Stimulated activated naive CD8-positive, alpha-beta T cell treated with anti-CD3 and anti-CD28 coated beads, Interleukin-15, amount 100 ng/mL, for 72 hours (primary cell): ENCODE measurements at regions not wholly inside any gene's neighbourhood (a gene's known extent, or its start where the extent isn't known, plus 50 kb on each side); places are given as distances from the start of the nearest gene placed in this dataset.

Source experiments
- ATAC-seq: fragments of 150-1000 bp; cut with Tn5 transposase; 2 replicates; pipeline ENCODE4 v1.10.0; 2021; ENCODE audit warnings: mild to moderate bottlenecking, moderate library complexity
- DNase-seq, 2 donors: peaks; one replicate each; pipeline ENCODE4 v3.0.0; 2021 to 2022
- H3K27ac Mint-ChIP-seq, 2 donors: one replicate each; pipeline ENCODE4 v1.8.0; 2022; ENCODE audit warnings: mild to moderate bottlenecking in 2 of 2, mixed read lengths in 2 of 2, moderate library complexity in 2 of 2
- H3K27me3 Mint-ChIP-seq: one replicate; pipeline ENCODE4 v1.8.0; 2022; ENCODE audit warnings: mixed read lengths
- H3K4me1 Mint-ChIP-seq: one replicate; pipeline ENCODE4 v1.8.0; 2022; ENCODE audit warnings: mild to moderate bottlenecking, mixed read lengths
- H3K4me3 Mint-ChIP-seq, 2 donors: one replicate each; pipeline ENCODE4 v1.8.0; 2022; ENCODE audit warnings: mild to moderate bottlenecking in 2 of 2, mixed read lengths in 2 of 2, moderate library complexity in 1 of 2
- H3K9me3 Mint-ChIP-seq, 2 donors: one replicate each; pipeline ENCODE4 v1.8.0; 2022; ENCODE audit warnings: mixed read lengths in 2 of 2

DNA sequence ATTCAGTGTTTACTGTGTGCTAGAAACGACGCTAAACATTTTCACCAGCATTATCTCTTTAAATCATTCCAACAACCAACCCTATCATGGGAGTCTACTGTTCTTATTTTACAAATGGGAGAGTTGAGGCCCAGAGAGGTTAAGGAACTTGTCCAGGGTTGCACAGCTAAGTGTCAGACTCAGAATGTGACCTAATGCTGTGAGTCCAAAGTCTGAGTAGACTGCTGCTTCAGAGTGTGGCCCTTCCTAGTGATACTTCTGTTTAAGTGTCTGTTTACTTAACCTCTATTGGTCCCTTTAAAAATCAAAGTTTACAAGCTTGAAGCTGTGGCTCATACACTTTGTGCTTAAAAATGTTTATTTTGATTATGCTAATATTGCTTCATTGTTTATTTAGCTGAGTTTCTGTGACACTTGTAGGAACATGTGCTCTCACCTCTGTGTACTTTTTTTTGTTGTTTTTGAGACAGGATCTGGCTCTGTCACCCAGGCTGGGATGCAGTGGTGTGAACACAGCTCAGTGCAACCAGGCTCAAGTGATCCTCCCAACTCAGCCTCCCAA lies 84.4 kb upstream of the SYPL1 start:
- no peak overlapping the region for H3K4me3 Mint-ChIP-seq
- peaks cover 48% of the 10 kb centered on the region for H3K27me3 Mint-ChIP-seq
- H3K9me3 Mint-ChIP-seq, result no peaks in the 10 kb centered on the region
- ATAC-seq (no peak), DNase-seq (no peak)
- no peak overlapping the region for H3K27ac Mint-ChIP-seq
- H3K4me1 Mint-ChIP-seq, result no peaks in the 10 kb centered on the region

DNA sequence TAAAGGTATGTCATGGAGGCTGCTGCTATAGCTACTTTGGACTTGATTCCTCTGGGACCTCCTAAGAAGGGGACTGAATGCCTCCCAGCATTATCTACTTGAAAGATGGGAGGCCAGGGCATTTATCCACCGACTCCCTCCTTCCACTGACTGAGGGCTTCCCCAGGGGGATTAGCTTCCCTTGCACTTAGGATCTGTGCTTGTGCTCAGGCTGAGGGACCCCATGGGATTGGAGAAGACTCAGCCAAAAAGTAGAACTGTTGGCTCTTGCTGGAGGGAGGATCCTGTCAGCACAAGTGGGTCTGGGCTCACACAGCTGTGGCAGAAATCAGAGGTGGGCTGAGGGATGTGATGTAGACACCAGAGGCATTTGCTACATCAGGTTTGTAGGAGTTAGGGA lies 81.5 kb upstream of the SYPL1 start:
- DNase-seq, result no peak
- Mint-ChIP-seq H3K4me3 (no peak overlapping the region), H3K27ac (peak overlapping the region in 1 of 2 donors; percentile 45), H3K9me3 (no peaks in the 10 kb centered on the region), H3K4me1 (no peaks in the 10 kb centered on the region), H3K27me3 (peaks cover 64% of the 10 kb centered on the region)
- no peak for ATAC-seq

DNA sequence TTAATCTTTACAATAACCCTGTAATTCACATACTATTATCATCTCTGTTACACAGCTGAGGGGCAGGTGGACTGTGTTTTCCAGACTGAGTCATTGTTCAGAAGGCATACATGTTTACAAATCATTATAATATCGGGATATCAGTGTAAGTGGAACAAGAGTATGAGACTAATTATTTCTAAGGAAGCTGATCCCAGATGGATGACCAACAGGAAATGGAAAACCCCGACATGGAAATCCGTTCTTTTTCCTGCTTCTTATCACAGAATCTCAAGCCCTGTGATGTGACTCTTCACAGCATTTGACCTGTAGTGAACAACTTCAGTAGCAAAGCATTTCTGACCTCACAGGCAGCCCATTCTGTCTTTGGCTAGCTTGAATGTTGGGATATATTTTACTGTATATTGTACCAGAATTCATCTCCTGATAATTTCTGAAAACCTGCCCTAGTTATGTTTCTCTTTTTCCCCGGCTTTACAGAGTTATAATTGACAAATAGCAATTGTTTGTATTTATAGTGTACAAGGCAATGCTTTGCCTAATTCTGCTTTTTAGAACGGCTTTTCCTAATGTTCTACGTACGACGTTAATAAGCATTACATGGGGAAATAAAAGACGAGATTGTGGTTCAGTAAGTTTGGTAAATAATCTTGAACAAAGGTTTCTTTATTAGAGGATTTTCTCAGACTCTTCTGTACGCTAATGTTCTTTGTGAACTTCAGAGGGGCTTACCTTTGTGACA lies 78.6 kb upstream of the SYPL1 start:
- no peak for DNase-seq
- ATAC-seq, result no peak
- Mint-ChIP-seq H3K27me3 (peaks cover 59% of the 10 kb centered on the region), H3K9me3 (no peaks in the 10 kb centered on the region), H3K27ac (no peak overlapping the region), H3K4me1 (no peaks in the 10 kb centered on the region), H3K4me3 (no peak overlapping the region)

GRCh38 chr7:106187613-106188350 lies 75.7 kb upstream of the SYPL1 start:
- no peak overlapping the region for H3K4me3 Mint-ChIP-seq
- ATAC-seq, result no peak
- DNase-seq, result no peak

GRCh38 chr7:106185719-106186118 lies 73.6 kb upstream of the SYPL1 start:
- no peaks in the 10 kb centered on the region for H3K9me3 Mint-ChIP-seq
- ATAC-seq (no peak), DNase-seq (no peak)
- H3K27ac Mint-ChIP-seq, result no peak overlapping the region
- H3K4me3 Mint-ChIP-seq, result no peak overlapping the region
- peaks cover 21% of the 10 kb centered on the region for H3K27me3 Mint-ChIP-seq
- H3K4me1 Mint-ChIP-seq, result peaks cover 16% of the 10 kb centered on the region

More at GRCh38 chr7:106187613-106188350, 75.7 kb upstream of the SYPL1 start:
- H3K27ac Mint-ChIP-seq, result no peak overlapping the region
- H3K9me3 Mint-ChIP-seq, result no peaks in the 10 kb centered on the region
- H3K4me1 Mint-ChIP-seq, result peaks cover 12% of the 10 kb centered on the region
- peaks cover 32% of the 10 kb centered on the region for H3K27me3 Mint-ChIP-seq

DNA sequence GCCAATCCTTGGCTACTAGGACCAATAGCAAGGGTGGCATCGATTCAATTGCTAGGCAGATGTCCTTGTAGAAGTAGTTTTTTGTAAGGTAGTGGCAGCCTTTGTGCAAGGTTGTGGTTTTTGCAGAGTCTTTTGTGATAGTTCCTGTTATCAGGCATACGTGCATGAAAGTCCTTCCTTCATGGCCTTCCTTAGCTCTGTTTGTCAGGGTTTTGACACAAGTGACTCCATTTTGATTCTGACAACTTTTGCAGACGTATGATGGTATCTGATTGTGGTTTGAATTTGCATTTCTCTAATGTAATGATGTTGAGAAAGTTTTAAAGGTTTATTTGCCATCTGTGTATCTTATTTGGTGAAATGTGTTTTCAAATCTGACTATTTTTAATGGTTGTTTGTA lies 71.8 kb upstream of the SYPL1 start:
- Mint-ChIP-seq H3K27ac (peak overlapping the region in 1 of 2 donors; percentile 63), H3K4me1 (peaks cover 27% of the 10 kb centered on the region), H3K4me3 (no peak overlapping the region), H3K9me3 (no peaks in the 10 kb centered on the region), H3K27me3 (peaks cover 26% of the 10 kb centered on the region)
- DNase-seq, result no peak
- no peak for ATAC-seq

- peak overlapping the region in 1 of 2 donors; percentile 58 for H3K27ac Mint-ChIP-seq
- H3K27me3 Mint-ChIP-seq, result peaks cover 29% of the 10 kb centered on the region
- no peak for ATAC-seq
- H3K4me3 Mint-ChIP-seq, result no peak overlapping the region
- DNase-seq, result no peak
- H3K9me3 Mint-ChIP-seq, result no peaks in the 10 kb centered on the region
- H3K4me1 Mint-ChIP-seq, result peaks cover 27% of the 10 kb centered on the region
Measured at GRCh38 chr7:106182904-106183303, 70.8 kb upstream of the SYPL1 start.

DNA sequence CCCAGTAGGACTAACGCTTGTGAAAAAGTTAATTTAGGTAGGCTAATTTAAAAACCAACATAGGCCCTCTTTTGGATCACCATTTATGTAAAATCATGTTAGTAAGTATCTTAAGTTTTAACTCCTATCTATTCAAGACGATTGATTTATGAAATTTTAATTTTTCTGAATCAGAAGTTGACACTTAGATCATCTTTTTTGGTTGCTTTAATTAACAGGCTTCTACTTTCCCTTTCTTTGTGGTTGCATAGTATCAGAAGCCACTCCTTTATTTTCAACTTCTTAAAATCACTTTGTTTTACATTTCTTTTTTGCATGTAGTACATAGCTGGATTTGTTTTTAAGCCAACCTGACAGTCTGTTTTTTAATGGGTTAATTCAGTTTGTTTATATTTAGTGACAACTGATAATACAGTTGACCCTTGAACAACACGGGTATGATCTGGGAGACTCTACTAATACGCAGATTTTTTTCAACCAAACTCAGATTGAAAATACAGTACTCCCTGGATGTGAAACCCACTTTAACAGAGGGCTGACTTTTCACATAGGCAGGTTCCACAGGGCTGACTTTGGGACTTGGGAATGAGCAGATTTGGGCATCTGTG lies 69.7 kb upstream of the SYPL1 start:
- H3K27me3 Mint-ChIP-seq, result peaks cover 24% of the 10 kb centered on the region
- no peaks in the 10 kb centered on the region for H3K9me3 Mint-ChIP-seq
- H3K4me3 Mint-ChIP-seq, result no peak overlapping the region
- no peak for DNase-seq
- ATAC-seq, result no peak
- peaks cover 30% of the 10 kb centered on the region for H3K4me1 Mint-ChIP-seq
- peak overlapping the region in 1 of 2 donors; percentile 41 for H3K27ac Mint-ChIP-seq

- no peak for DNase-seq
- no peak overlapping the region for H3K4me3 Mint-ChIP-seq
- no peak for ATAC-seq
- peaks cover 33% of the 10 kb centered on the region for H3K27me3 Mint-ChIP-seq
- peaks cover 35% of the 10 kb centered on the region for H3K4me1 Mint-ChIP-seq
- no peaks in the 10 kb centered on the region for H3K9me3 Mint-ChIP-seq
- peak overlapping the region in 1 of 2 donors; percentile 43 for H3K27ac Mint-ChIP-seq
Measured at GRCh38 chr7:106180721-106181120, 68.6 kb upstream of the SYPL1 start.

DNA sequence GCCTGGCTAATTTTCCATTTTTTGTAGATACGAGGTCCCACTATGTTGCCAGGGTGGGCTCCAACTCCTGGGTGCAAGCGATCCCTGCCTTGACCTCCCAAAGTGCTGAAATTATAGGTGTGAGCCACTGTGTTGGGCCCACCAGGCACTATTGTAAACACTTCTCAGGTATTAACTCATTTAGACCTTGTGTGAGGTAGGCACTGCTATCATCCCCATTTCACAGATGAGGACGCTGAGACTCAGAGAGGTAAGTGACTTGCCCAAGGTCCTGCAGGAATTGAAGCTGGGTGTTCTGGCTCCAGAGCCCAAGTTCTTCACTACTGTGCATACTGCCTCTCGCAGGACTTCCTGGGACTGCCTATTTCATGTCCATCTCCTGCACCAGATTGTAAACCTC lies 67.1 kb upstream of the SYPL1 start:
- DNase-seq (no peak), ATAC-seq (no peak)
- Mint-ChIP-seq H3K27me3 (peaks cover 41% of the 10 kb centered on the region), H3K4me1 (peaks cover 33% of the 10 kb centered on the region), H3K27ac (peak overlapping the region in 1 of 2 donors; percentile 43), H3K9me3 (no peaks in the 10 kb centered on the region), H3K4me3 (no peak overlapping the region)

DNA sequence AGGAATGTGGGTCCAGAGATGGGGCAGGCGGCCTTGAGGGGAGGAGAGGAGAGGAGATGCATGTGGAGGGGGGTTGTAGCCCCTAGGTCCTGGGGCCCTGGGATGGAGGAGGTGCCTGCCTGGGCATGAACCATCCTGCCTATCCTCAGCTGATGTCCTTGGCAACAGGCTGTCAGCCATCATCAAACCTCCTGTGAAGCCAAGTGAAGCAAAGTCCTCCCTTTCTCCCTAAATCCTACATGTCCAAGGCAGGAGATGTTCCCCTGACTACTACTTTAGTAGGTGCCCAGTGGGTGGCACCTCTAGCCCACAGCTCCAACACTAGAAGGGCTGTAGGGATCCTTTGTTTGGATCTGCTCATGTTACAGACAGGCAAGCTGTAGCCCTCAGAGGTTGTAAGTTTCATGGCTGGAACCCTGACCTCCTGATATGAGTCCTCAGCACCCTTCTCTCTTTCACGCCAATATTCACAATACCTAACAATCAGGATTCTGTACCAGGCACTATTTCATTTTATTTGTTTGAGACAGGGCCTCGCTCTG lies 66.6 kb upstream of the SYPL1 start:
- DNase-seq (no peak), ATAC-seq (peak; percentile 76)
- H3K27me3 Mint-ChIP-seq, result peaks cover 43% of the 10 kb centered on the region
- peaks cover 27% of the 10 kb centered on the region for H3K4me1 Mint-ChIP-seq
- no peaks in the 10 kb centered on the region for H3K9me3 Mint-ChIP-seq
- peak overlapping the region in 1 of 2 donors; percentile 43 for H3K27ac Mint-ChIP-seq
- no peak overlapping the region for H3K4me3 Mint-ChIP-seq

DNA sequence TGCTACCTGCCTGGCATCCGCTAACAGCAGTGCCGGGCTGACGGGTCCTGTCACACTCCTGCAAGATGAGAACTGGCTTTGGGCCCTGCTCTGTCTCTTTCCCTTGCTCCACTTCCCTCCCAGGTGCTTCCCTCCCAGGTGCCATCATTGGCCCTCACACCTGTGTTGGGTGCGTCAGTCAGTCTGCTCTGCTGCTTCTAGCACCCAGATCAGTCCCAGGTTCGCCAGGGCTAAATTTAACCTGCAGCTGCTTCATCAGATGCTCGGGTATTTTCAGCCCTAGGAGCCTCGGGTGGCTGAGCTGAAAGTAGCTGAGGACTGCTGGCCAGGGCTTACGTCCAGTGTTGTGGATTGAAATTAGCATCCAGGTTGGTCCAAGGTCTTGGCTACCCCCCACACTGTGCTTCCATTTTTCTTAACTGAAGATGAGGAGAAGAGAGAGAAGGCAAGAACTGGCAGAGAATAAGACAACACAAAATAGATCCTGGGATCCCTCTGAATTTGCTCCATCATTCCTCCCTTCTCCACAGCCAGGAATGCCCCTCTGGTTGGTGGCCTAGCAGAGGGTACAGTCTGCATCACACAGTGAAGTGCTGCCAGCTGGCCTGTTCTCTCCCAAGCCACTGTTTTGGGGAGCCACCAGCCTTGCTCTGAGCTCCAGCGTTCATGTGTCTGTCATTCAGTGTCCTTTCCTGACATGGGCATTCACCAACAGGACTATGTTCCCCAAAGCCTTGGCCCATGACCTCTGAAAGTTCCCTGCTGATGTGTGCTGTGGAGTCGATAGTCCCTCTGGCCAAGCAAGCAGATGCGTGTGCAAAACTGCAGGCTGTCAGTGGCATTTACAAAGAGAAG lies 65.9 kb upstream of the SYPL1 start:
- Mint-ChIP-seq H3K27ac (no peak overlapping the region), H3K9me3 (no peaks in the 10 kb centered on the region), H3K4me3 (no peak overlapping the region), H3K27me3 (peaks cover 43% of the 10 kb centered on the region), H3K4me1 (peaks cover 24% of the 10 kb centered on the region)
- ATAC-seq (no peak), DNase-seq (no peak)

- Mint-ChIP-seq H3K27ac (no peak overlapping the region), H3K4me1 (peaks cover 24% of the 10 kb centered on the region), H3K9me3 (no peaks in the 10 kb centered on the region), H3K27me3 (peaks cover 43% of the 10 kb centered on the region), H3K4me3 (no peak overlapping the region)
- no peak for ATAC-seq
- DNase-seq, result no peak
Measured at GRCh38 chr7:106177300-106177690, 65.2 kb upstream of the SYPL1 start.

GRCh38 chr7:106176414-106177299 lies 64.5 kb upstream of the SYPL1 start:
- DNase-seq, result peak; percentile 66 to 67
- no peaks in the 10 kb centered on the region for H3K9me3 Mint-ChIP-seq
- peaks cover 43% of the 10 kb centered on the region for H3K27me3 Mint-ChIP-seq
- ATAC-seq, result peak; percentile 76
- H3K27ac Mint-ChIP-seq, result no peak overlapping the region
- H3K4me1 Mint-ChIP-seq, result peaks cover 24% of the 10 kb centered on the region
- no peak overlapping the region for H3K4me3 Mint-ChIP-seq
